WTC11 (cell line): ENCODE measurements at regions not wholly inside any gene's neighbourhood (a gene's known extent, or its start where the extent isn't known, plus 50 kb on each side); places are given as distances from the start of the nearest gene placed in this dataset.

ENCODE experiments used
- ATAC-seq: fragments of 200-7000 bp; cut with Tn5 transposase; 2 replicates; pipeline ENCODE4 v1.10.0; 2021; ENCODE audit warnings: mild to moderate bottlenecking, moderate library complexity
- CTCF ChIA-PET: fragments of 300-600 bp; sonication (Branson Sonifier 250); formaldehyde crosslinking; loops from one replicate; lab custom pipeline; 2021; ENCODE audit warnings: antibody characterized with exemption; lab: Charles Lee
- POLR2A ChIA-PET: fragments of 350-600 bp; sonication (Branson Sonifier 250); formaldehyde crosslinking; loops from one replicate; lab custom pipeline; 2021; ENCODE audit warnings: antibody characterized with exemption; lab: Charles Lee
- DNase-seq: peaks from one replicate; pipeline ENCODE4 v3.0.0; 2021; ENCODE audit warnings: low spot score
- H3K27ac Mint-ChIP-seq: 2 replicates; pipeline ENCODE4 v1.8.0; 2021; ENCODE audit warnings: mixed read lengths
- H3K27me3 Mint-ChIP-seq: 2 replicates; pipeline ENCODE4 v1.8.0; 2021; ENCODE audit warnings: low read depth, mild to moderate bottlenecking, moderate library complexity, mixed read lengths
- H3K36me3 Mint-ChIP-seq: 2 replicates; pipeline ENCODE4 v1.8.0; 2021; ENCODE audit warnings: mixed read lengths
- H3K4me1 Mint-ChIP-seq: 2 replicates; pipeline ENCODE4 v1.8.0; 2022; ENCODE audit warnings: mixed read lengths
- H3K4me3 Mint-ChIP-seq: 2 replicates; pipeline ENCODE4 v1.8.0; 2021; ENCODE audit warnings: mild to moderate bottlenecking, moderate library complexity, mixed read lengths
- H3K9me3 Mint-ChIP-seq: 2 replicates; pipeline ENCODE4 v1.8.0; 2021; ENCODE audit warnings: mixed read lengths
- CBFB ChIP-seq: sonication (generic); formaldehyde crosslinking; IDR thresholded peaks from 2 replicates; pipeline ENCODE4 v1.8.1; 2022; ENCODE audit warnings: mild to moderate bottlenecking, low read depth, missing genetic modification reagents
- CTCF ChIP-seq: fragments of 200-600 bp; IDR thresholded peaks from 2 replicates; pipeline ENCODE4 v1.8.0; 2022; ENCODE audit warnings: antibody characterized with exemption
- E2F1 ChIP-seq: sonication (generic); formaldehyde crosslinking; IDR thresholded peaks from 2 replicates; pipeline ENCODE4 v1.8.0; 2022; ENCODE audit warnings: mild to moderate bottlenecking, missing genetic modification reagents
- E2F5 ChIP-seq: sonication (generic); formaldehyde crosslinking; IDR thresholded peaks from 2 replicates; pipeline ENCODE4 v1.8.1; 2022; ENCODE audit warnings: mild to moderate bottlenecking, moderate library complexity, missing genetic modification reagents
- ELF4 ChIP-seq: sonication (generic); formaldehyde crosslinking; IDR thresholded peaks from 2 replicates; pipeline ENCODE4 v1.8.1; 2022; ENCODE audit warnings: low read depth, mild to moderate bottlenecking, moderate library complexity, missing genetic modification reagents
- EMX1 ChIP-seq: fragments of 250-450 bp; sonication (Bioruptor Pico); IDR thresholded peaks from 2 replicates; pipeline ENCODE4 v1.8.0; 2021; ENCODE audit warnings: mild to moderate bottlenecking
- ERG ChIP-seq: fragments of 250-450 bp; sonication (Bioruptor Pico); IDR thresholded peaks from 2 replicates; pipeline ENCODE4 v1.8.0; 2021; ENCODE audit warnings: mild to moderate bottlenecking
- IRF1 ChIP-seq: sonication (generic); formaldehyde crosslinking; IDR thresholded peaks from 2 replicates; pipeline ENCODE4 v1.8.0; 2023; ENCODE audit warnings: missing genetic modification reagents
- IRF2 ChIP-seq: sonication (generic); formaldehyde crosslinking; IDR thresholded peaks from 2 replicates; pipeline ENCODE4 v1.8.0; 2022; ENCODE audit warnings: low read depth, missing genetic modification reagents, borderline replicate concordance
- KAT7 ChIP-seq: sonication (generic); formaldehyde crosslinking; IDR thresholded peaks from 2 replicates; pipeline ENCODE4 v1.8.1; 2023; ENCODE audit warnings: missing genetic modification reagents, mild to moderate bottlenecking, borderline replicate concordance
- MXD4 ChIP-seq: fragments of 250-450 bp; sonication (Bioruptor Pico); IDR thresholded peaks from 2 replicates; pipeline ENCODE4 v1.8.0; 2021; ENCODE audit warnings: mild to moderate bottlenecking, moderate library complexity, borderline replicate concordance
- RELA ChIP-seq: sonication (generic); formaldehyde crosslinking; IDR thresholded peaks from 2 replicates; pipeline ENCODE4 v1.8.1; 2022; ENCODE audit warnings: missing genetic modification reagents, mild to moderate bottlenecking, borderline replicate concordance
- USF1 ChIP-seq: sonication (generic); formaldehyde crosslinking; IDR thresholded peaks from 2 replicates; pipeline ENCODE4 v1.8.0; 2022; ENCODE audit warnings: mild to moderate bottlenecking, missing genetic modification reagents
- ZBTB21 ChIP-seq: sonication (generic); formaldehyde crosslinking; IDR thresholded peaks from 2 replicates; pipeline ENCODE4 v1.8.1; 2023; ENCODE audit warnings: mild to moderate bottlenecking, missing genetic modification reagents, borderline replicate concordance
- ZBTB43 ChIP-seq: sonication (generic); formaldehyde crosslinking; IDR thresholded peaks from 2 replicates; pipeline ENCODE4 v1.8.1; 2023; ENCODE audit warnings: mild to moderate bottlenecking, missing genetic modification reagents
- ZNF317 ChIP-seq: sonication (generic); formaldehyde crosslinking; IDR thresholded peaks from 2 replicates; pipeline ENCODE4 v1.8.1; 2023; ENCODE audit warnings: low read depth, mild to moderate bottlenecking, moderate library complexity, missing genetic modification reagents, borderline replicate concordance

- H3K4me3 Mint-ChIP-seq: no peak overlapping the region
- no peaks in the 10 kb centered on the region for H3K36me3 Mint-ChIP-seq
- DNase-seq: no peak
- ChIA-PET POLR2A (no interaction called here), CTCF (interaction anchor here (1.7 kb wide), 1 partner anchor 14 kb away, joined by 6 read pairs; no protein-coding TSS in a partner anchor)
- no peak overlapping the region for H3K27ac Mint-ChIP-seq
- peaks cover 9% of the 10 kb centered on the region for H3K9me3 Mint-ChIP-seq
- H3K27me3 Mint-ChIP-seq: no peaks in the 10 kb centered on the region
- no peak for ATAC-seq
- TF ChIP-seq CTCF (no peak), E2F1 (CRISPR knock-in tag) (no peak), RELA (CRISPR knock-in tag) (no peak), E2F5 (no peak)
- peaks cover 20% of the 10 kb centered on the region for H3K4me1 Mint-ChIP-seq
These were observed 150.2 kb upstream of the TRPM3 start for GRCh38 chr9:71271602-71272001.

- no peak overlapping the region for H3K27ac Mint-ChIP-seq
- peaks cover 20% of the 10 kb centered on the region for H3K4me1 Mint-ChIP-seq
- H3K4me3 Mint-ChIP-seq: no peak overlapping the region
- H3K27me3 Mint-ChIP-seq: no peaks in the 10 kb centered on the region
- peaks cover 9% of the 10 kb centered on the region for H3K9me3 Mint-ChIP-seq
- DNase-seq (no peak), ATAC-seq (no peak)
- ChIA-PET CTCF (no interaction called here), POLR2A (no interaction called here)
- no peak for TF ChIP-seq ZBTB21 (CRISPR knock-in tag)
- no peak for TF ChIP-seq EMX1 (CRISPR knock-in tag)
- no peaks in the 10 kb centered on the region for H3K36me3 Mint-ChIP-seq
These were observed 149.1 kb upstream of the TRPM3 start for GRCh38 chr9:71270554-71270953.

- ATAC-seq (no peak), DNase-seq (no peak)
- ChIA-PET CTCF (no interaction called here), POLR2A (no interaction called here)
- Mint-ChIP-seq H3K27me3 (no peaks in the 10 kb centered on the region), H3K9me3 (peaks cover 9% of the 10 kb centered on the region), H3K4me1 (peaks cover 20% of the 10 kb centered on the region), H3K36me3 (no peaks in the 10 kb centered on the region), H3K4me3 (no peak overlapping the region), H3K27ac (no peak overlapping the region)
- TF ChIP-seq IRF1 (CRISPR knock-in tag) (no peak), ERG (CRISPR knock-in tag) (no peak), IRF2 (CRISPR knock-in tag) (no peak), RELA (CRISPR knock-in tag) (no peak), ZBTB43 (no peak), ZNF317 (no peak), ELF4 (CRISPR knock-in tag) (no peak), E2F1 (CRISPR knock-in tag) (no peak), MXD4 (CRISPR knock-in tag) (no peak), USF1 (CRISPR knock-in tag) (no peak), CBFB (CRISPR knock-in tag) (no peak), KAT7 (CRISPR knock-in tag) (no peak)
These were observed 148.4 kb upstream of the TRPM3 start for GRCh38 chr9:71269859-71270258.
